ENCODE measurements at regions not wholly inside any gene's neighbourhood (a gene's known extent, or its start where the extent isn't known, plus 50 kb on each side); places are given as distances from the start of the nearest gene placed in this dataset.

GRCh38 chr3:83946049-83946448 lies 1012.7 kb upstream of the CADM2 start:
- TF ChIP-seq CTCF (IDR thresholded peaks at IDR 0.05; ENCODE audit: low read depth, low read length, missing input control): no peak
- no peak for TF ChIP-seq MAX (IDR thresholded peaks at IDR 0.05)
- TF ChIP-seq TAF1 (conservative IDR thresholded peaks at IDR 0.05): no peak
- TF ChIP-seq JUND (IDR thresholded peaks at IDR 0.05): no peak

Data from liver (tissue), 3 donors.